GM12872 (cell line): ENCODE measurements at regions not wholly inside any gene's neighbourhood (a gene's known extent, or its start where the extent isn't known, plus 50 kb on each side); places are given as distances from the start of the nearest gene placed in this dataset.
A peak's percentile ranks its signal among the peaks of the same experiment; 100 is the strongest.

Experiments used
- TF ChIP-seq, protein P1 (sequence below): IDR thresholded peaks from 3 replicates; pipeline ENCODE4 v1.5.1; 2011; ENCODE audit warnings: low read depth, mild to moderate bottlenecking, low read length, moderate library complexity; ENCODE audit not compliant: insufficient read depth

DNA sequence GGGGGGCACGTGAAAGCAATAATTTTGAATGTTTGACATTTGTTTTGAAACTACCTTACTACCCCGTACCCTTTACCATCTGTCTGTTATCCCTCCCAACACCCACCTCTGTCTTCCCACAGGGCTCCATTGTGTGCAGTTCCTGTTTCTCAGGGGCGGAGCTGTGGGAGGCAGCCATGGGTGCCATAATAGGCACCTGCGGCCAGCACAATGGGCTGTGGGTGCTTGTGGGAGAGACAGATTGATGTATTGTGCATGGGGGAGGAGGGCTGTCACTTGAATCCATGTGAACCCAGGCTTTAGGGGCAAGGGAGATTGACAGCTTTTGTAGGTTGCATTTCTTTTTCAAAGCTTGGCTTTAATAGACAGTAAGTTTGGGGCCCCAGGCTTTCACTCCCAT is 122.6 kb upstream of the CXorf66 start:
- TF ChIP-seq, protein P1, sequence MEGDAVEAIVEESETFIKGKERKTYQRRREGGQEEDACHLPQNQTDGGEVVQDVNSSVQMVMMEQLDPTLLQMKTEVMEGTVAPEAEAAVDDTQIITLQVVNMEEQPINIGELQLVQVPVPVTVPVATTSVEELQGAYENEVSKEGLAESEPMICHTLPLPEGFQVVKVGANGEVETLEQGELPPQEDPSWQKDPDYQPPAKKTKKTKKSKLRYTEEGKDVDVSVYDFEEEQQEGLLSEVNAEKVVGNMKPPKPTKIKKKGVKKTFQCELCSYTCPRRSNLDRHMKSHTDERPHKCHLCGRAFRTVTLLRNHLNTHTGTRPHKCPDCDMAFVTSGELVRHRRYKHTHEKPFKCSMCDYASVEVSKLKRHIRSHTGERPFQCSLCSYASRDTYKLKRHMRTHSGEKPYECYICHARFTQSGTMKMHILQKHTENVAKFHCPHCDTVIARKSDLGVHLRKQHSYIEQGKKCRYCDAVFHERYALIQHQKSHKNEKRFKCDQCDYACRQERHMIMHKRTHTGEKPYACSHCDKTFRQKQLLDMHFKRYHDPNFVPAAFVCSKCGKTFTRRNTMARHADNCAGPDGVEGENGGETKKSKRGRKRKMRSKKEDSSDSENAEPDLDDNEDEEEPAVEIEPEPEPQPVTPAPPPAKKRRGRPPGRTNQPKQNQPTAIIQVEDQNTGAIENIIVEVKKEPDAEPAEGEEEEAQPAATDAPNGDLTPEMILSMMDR: no peak

DNA sequence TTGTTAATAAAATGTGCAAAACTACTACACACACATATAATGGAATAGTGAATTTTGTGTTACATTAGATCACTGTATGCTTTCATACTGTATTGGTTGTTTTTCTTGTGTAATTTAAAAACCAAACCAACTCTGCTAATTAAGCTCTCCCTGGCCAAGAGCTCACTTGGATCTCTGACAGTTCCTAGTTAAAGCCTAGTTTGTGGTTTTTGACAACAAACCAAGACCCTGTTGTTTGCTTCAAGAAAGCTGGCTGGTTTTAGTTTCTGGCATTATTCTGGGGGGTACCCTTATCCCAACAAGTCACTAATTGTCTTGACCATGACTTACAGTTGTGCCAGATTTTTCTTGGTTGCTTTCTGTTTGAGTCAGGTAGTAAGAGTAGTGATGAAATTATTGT is 121.4 kb upstream of the CXorf66 start:
- TF ChIP-seq, protein P1: no peak

DNA sequence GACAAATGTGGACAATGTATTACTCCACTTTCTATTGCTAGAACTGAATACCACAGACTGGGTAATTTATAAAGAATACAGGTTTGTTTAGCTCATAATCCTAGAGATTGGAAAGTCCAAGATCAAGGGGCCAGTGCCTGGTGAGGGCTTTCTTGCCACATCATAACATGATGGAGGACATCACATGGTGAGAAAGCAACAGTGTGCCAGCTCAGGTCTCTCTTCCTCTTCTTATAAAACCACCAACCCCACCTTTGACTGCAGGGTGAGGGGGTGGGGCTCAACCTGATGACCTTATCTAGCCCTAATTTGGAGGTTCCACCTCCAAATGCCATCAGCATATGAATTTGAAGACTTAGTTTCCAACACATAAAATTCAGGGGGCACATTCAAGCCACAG is 105.7 kb upstream of the CXorf66 start:
- TF ChIP-seq, protein P1: no peak

DNA sequence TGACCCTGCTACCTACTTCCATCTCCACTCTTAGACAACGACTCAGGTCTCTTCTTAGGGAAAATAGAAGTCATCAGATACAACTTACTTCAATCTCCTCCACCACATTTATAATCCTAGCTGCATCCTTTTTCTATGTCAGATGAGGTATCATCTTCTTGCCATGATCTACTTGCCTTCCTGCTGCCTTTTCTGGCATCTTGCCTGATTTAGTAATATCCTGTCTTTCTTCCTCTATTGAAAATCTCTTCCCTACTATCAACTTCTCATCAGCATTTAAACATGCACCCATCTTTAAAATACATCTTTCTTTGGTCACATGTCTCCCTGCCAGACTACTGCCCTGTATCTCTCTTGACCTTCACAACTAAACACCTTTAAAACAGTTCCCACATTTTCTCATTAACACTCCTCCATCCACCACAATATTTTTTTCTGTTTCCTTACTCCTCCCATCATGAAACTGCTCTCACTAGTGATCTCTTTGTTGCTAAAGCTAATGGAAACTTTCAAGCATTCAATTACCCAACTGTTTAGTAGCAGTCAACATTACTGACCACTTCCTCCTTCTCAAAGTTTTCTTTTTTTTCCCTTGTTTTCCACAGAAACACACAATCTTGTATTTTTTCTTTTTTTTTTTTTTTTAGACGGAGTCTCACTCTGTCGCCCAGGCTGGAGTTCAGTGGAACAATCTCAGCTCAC is 100.8 kb upstream of the CXorf66 start:
- TF ChIP-seq, protein P1: no peak

DNA sequence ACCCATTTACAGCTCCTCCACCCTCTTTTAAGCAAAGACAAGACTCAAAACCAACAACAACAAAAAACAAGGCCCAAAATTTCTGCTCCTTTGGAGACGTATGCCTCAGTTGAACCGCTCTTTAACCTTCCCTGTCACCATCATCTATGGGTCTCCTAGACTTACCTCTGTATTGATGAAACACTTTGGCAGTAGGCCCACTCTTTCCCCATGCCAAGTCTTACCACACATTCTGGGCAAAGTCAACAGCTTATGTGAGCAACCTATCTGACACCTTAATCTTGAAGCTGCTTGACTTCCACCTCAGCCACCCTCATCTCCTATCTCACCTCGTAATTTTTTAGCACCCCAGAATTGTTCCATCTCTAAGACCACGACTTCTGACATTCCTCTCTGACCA is 99.7 kb upstream of the CXorf66 start:
- TF ChIP-seq, protein P1: no peak

DNA sequence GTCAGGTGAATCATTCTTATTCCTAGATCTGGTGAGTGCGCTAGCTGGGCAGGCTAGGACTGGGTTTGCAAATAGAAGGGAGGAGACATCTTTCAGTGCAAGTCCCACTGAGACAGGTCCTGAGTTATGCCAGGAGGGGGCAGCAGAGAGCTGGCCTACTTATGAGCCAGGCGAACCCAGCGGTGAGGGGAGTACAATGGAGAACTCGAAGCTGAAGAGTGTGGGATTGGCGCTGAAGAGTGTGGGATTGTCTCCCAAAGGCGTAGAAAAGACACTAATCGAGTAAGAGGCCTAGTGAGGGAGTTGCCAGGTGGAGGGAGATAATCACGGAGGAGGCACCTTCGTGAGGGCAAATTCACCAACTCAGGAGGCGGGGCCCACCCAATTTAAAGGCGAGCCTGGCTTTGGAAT is 91.7 kb upstream of the CXorf66 start:
- TF ChIP-seq, protein P1: peak; percentile 84

DNA sequence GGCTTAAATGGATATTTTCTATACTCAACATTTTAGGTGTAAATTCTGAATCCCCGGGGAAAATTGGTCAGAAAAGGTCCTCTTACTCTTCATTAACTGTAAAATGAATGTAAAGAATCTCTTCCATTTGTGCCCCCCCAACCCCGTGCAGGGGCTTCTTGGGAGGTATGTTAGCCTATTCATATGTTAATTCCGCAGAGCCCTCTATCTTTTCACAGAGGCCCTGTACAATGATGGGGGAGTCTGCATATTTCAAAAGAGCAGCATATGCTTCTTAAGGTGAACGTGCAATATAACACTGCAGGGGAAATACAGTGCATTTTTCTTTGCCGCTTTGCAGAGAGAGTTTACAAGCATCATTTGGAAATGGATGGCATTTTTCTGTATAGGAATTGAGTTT is 88.5 kb upstream of the CXorf66 start:
- TF ChIP-seq, protein P1: no peak
